Iris pigment epithelial cell (primary cell): ENCODE measurements at regions not wholly inside any gene's neighbourhood (a gene's known extent, or its start where the extent isn't known, plus 50 kb on each side); places are given as distances from the start of the nearest gene placed in this dataset.
"Not testable (repeated sequence)": the region's sequence is repeated elsewhere in the genome, so short reads cannot be mapped to it uniquely, and the experiment has no call there.

Experiments
- DNase-seq: peaks from one replicate; pipeline ENCODE4 v3.0.0-alpha.2; 2011; ENCODE audit warnings: low read depth

- peak; percentile 9 for DNase-seq
Measured at GRCh38 chr7:65621580-65622201, 248.0 kb downstream of the ZNF92 start.

GRCh38 chr7:65631236-65631635 is 241.6 kb upstream of the VKORC1L1 start:
- not testable (repeated sequence) for DNase-seq

- DNase-seq: not testable (repeated sequence)
Measured at GRCh38 chr7:65633587-65634404, 239.1 kb upstream of the VKORC1L1 start.

GRCh38 chr7:65638918-65639317 is 234.0 kb upstream of the VKORC1L1 start:
- DNase-seq: not testable (repeated sequence)

GRCh38 chr7:65639717-65640116 is 233.2 kb upstream of the VKORC1L1 start:
- not testable (repeated sequence) for DNase-seq

- DNase-seq: not testable (repeated sequence)
Measured at GRCh38 chr7:65643498-65643897, 229.4 kb upstream of the VKORC1L1 start.

- not testable (repeated sequence) for DNase-seq
Measured at GRCh38 chr7:65647153-65647964, 225.5 kb upstream of the VKORC1L1 start.

- DNase-seq: not testable (repeated sequence)
Measured at GRCh38 chr7:65651174-65651573, 221.7 kb upstream of the VKORC1L1 start.

- DNase-seq: not testable (repeated sequence)
Measured at GRCh38 chr7:65651826-65652592, 220.9 kb upstream of the VKORC1L1 start.

- not testable (repeated sequence) for DNase-seq
Measured at GRCh38 chr7:65652669-65653068, 220.2 kb upstream of the VKORC1L1 start.

- DNase-seq: not testable (repeated sequence)
Measured at GRCh38 chr7:65656494-65657188, 216.2 kb upstream of the VKORC1L1 start.

- peak; percentile 21 for DNase-seq
Measured at GRCh38 chr7:65683362-65683761, 189.5 kb upstream of the VKORC1L1 start.

- peak; percentile 16 for DNase-seq
Measured at GRCh38 chr7:65699026-65699714, 173.7 kb upstream of the VKORC1L1 start.

GRCh38 chr7:65699715-65700356 is 173.0 kb upstream of the VKORC1L1 start:
- not testable (repeated sequence) for DNase-seq

GRCh38 chr7:65719123-65719798 is 153.6 kb upstream of the VKORC1L1 start:
- peak; percentile 4 for DNase-seq

GRCh38 chr7:65722361-65722792 is 150.5 kb upstream of the VKORC1L1 start:
- DNase-seq: peak; percentile 12

GRCh38 chr7:65727182-65727581 is 145.7 kb upstream of the VKORC1L1 start:
- not testable (repeated sequence) for DNase-seq

GRCh38 chr7:65731129-65731528 is 141.7 kb upstream of the VKORC1L1 start:
- no peak for DNase-seq

GRCh38 chr7:65731562-65732035 is 141.3 kb upstream of the VKORC1L1 start:
- DNase-seq: peak; percentile 50
